ENCODE measurements at regions not wholly inside any gene's neighbourhood (a gene's known extent, or its start where the extent isn't known, plus 50 kb on each side); places are given as distances from the start of the nearest gene placed in this dataset.

GRCh38 chr22:47375621-47376321 lies 613.3 kb downstream of the TBC1D22A start:
- in situ Hi-C loops (cut with HindIII; ENCODE audit: extremely low pct_ligation_motif_present, low pct_unique_long_range_greater_than_20kb), result no loop called here
- TF ChIP-seq MED8 (CRISPR knock-in tag; IDR thresholded peaks at IDR 0.05; ENCODE audit: insufficient replicate concordance) (no peak), ZNF225 (CRISPR knock-in tag; IDR thresholded peaks at IDR 0.05) (no peak), YEATS4 (CRISPR knock-in tag; IDR thresholded peaks at IDR 0.05; ENCODE audit: borderline replicate concordance) (no peak), GMEB1 (CRISPR knock-in tag; IDR thresholded peaks at IDR 0.05; ENCODE audit: borderline replicate concordance) (no peak), KIAA2018 (CRISPR knock-in tag; IDR thresholded peaks at IDR 0.05; ENCODE audit: borderline replicate concordance) (no peak), TFDP2 (CRISPR knock-in tag; IDR thresholded peaks at IDR 0.05) (no peak), SMYD3 (CRISPR knock-in tag; IDR thresholded peaks at IDR 0.05) (no peak), ELF4 (CRISPR knock-in tag; IDR thresholded peaks at IDR 0.05; ENCODE audit: borderline replicate concordance) (no peak), ZNF3 (CRISPR knock-in tag; IDR thresholded peaks at IDR 0.05) (no peak), NONO (IDR thresholded peaks at IDR 0.05) (no peak), NONO (CRISPR knock-in tag; conservative IDR thresholded peaks at IDR 0.05) (no peak), ZNF12 (CRISPR knock-in tag; IDR thresholded peaks at IDR 0.05) (no peak), ZNF766 (CRISPR knock-in tag; IDR thresholded peaks at IDR 0.05; ENCODE audit: borderline replicate concordance) (no peak), CREBL2 (CRISPR knock-in tag; IDR thresholded peaks at IDR 0.05; ENCODE audit: borderline replicate concordance) (no peak)

More at GRCh38 chr22:47375621-47376321, 613.3 kb downstream of the TBC1D22A start:
- Histone ChIP-seq H3K9me3 (ENCODE audit: low read length) (no peaks in the 10 kb centered on the region), H3K27ac (ENCODE audit: extremely low read length, insufficient read depth, low read length) (no peak overlapping the region), H3K9ac (ENCODE audit: insufficient read depth, low read depth, low read length) (no peak overlapping the region), H3K4me1 (ENCODE audit: insufficient read depth, low read length) (no peaks in the 10 kb centered on the region), H3K4me2 (ENCODE audit: low read depth, low read length) (no peak overlapping the region), H3K4me3 (replicated peaks in 1 of 3; ENCODE audit: insufficient read depth in 1 of 3, low read depth in 2 of 3, low read length in 3 of 3) (no peak overlapping the region), H3K79me2 (ENCODE audit: insufficient read depth, low read length) (no peaks in the 10 kb centered on the region), H3K27me3 (ENCODE audit: control insufficient read depth in 1 of 2, insufficient read depth in 2 of 2, low read length in 2 of 2) (peaks cover 8 to 27% of the 10 kb centered on the region in 2 experiments; a peak in 3 of 5 replicates), H2AFZ (ENCODE audit: low read length) (no peak overlapping the region), H4K20me1 (ENCODE audit: insufficient read depth, low read length) (no peaks in the 10 kb centered on the region), H3K36me3 (replicated peaks in 1 of 2; ENCODE audit: control insufficient read depth in 1 of 2, insufficient read depth in 2 of 2, low read length in 2 of 2) (no peaks in the 10 kb centered on the region)
- POLR2A ChIA-PET, result no interaction called here
- DNase-seq (ENCODE audit: low spot score) (no peak), ATAC-seq (no peak), FAIRE-seq (no peak)
- BruUV-seq (replicated peaks), result no TSS peak
- intact Hi-C loops (cut with micrococcal nuclease; ENCODE audit: unreplicated experiment), result no loop called here
- 0% methylated on average over 3 of the region's 25 CpGs for WGBS (ENCODE audit: low lambda C conversion rate)
- CTCF ChIA-PET (ENCODE audit: low intra/inter-chr PET ratio, low total read pairs), result no interaction called here

Measured in HepG2 (cell line).